ENCODE measurements at regions not wholly inside any gene's neighbourhood (a gene's known extent, or its start where the extent isn't known, plus 50 kb on each side); places are given as distances from the start of the nearest gene placed in this dataset.

GRCh38 chr3:94896994-94897393 lies 834.1 kb downstream of the NSUN3 start:
- TF ChIP-seq ZNF274 (IDR thresholded peaks at IDR 0.05; ENCODE audit: low read depth, low read length): no peak
- TF ChIP-seq SUZ12 (IDR thresholded peaks at IDR 0.05; ENCODE audit: extremely low read depth, insufficient read depth, insufficient read length): no peak
- TF ChIP-seq YY1 (IDR thresholded peaks at IDR 0.05; ENCODE audit: insufficient read depth, insufficient read length): no peak
- Histone ChIP-seq H3K36me3 (ENCODE audit: insufficient read depth, insufficient read length, low read length) (no peaks in the 10 kb centered on the region), H3K9ac (ENCODE audit: insufficient read length, low read depth) (no peak overlapping the region), H3K4me3 (ENCODE audit: insufficient read length, low read depth) (no peak overlapping the region), H3K4me1 (ENCODE audit: insufficient read depth, insufficient read length) (no peaks in the 10 kb centered on the region), H3K27me3 (ENCODE audit: insufficient read depth, insufficient read length) (no peaks in the 10 kb centered on the region), H3K9me3 (ENCODE audit: insufficient read depth, low read length) (no peaks in the 10 kb centered on the region)
- DNase-seq (ENCODE audit: low read depth, low spot score): no peak

GRCh38 chr3:94904156-94904674 lies 841.4 kb downstream of the NSUN3 start:
- Histone ChIP-seq H3K4me1 (ENCODE audit: insufficient read depth, insufficient read length) (no peaks in the 10 kb centered on the region), H3K36me3 (ENCODE audit: insufficient read depth, insufficient read length, low read length) (no peaks in the 10 kb centered on the region), H3K27me3 (ENCODE audit: insufficient read depth, insufficient read length) (no peaks in the 10 kb centered on the region), H3K4me3 (ENCODE audit: insufficient read length, low read depth) (no peak overlapping the region), H3K9ac (ENCODE audit: insufficient read length, low read depth) (no peak overlapping the region), H3K9me3 (ENCODE audit: insufficient read depth, low read length) (no peaks in the 10 kb centered on the region)
- DNase-seq (ENCODE audit: low read depth, low spot score): no peak
- TF ChIP-seq YY1 (IDR thresholded peaks at IDR 0.05; ENCODE audit: insufficient read depth, insufficient read length) (no peak), ZNF274 (IDR thresholded peaks at IDR 0.05; ENCODE audit: low read depth, low read length) (no peak), SUZ12 (IDR thresholded peaks at IDR 0.05; ENCODE audit: extremely low read depth, insufficient read depth, insufficient read length) (no peak)

GRCh38 chr3:94909726-94910125 lies 846.9 kb downstream of the NSUN3 start:
- Histone ChIP-seq H3K36me3 (ENCODE audit: insufficient read depth, insufficient read length, low read length) (no peaks in the 10 kb centered on the region), H3K4me3 (ENCODE audit: insufficient read length, low read depth) (no peak overlapping the region), H3K9me3 (ENCODE audit: insufficient read depth, low read length) (no peaks in the 10 kb centered on the region), H3K9ac (ENCODE audit: insufficient read length, low read depth) (no peak overlapping the region), H3K27me3 (ENCODE audit: insufficient read depth, insufficient read length) (no peaks in the 10 kb centered on the region), H3K4me1 (ENCODE audit: insufficient read depth, insufficient read length) (no peaks in the 10 kb centered on the region)
- TF ChIP-seq SUZ12 (IDR thresholded peaks at IDR 0.05; ENCODE audit: extremely low read depth, insufficient read depth, insufficient read length) (no peak), YY1 (IDR thresholded peaks at IDR 0.05; ENCODE audit: insufficient read depth, insufficient read length) (no peak), ZNF274 (IDR thresholded peaks at IDR 0.05; ENCODE audit: low read depth, low read length) (no peak)
- DNase-seq (ENCODE audit: low read depth, low spot score): no peak

- no peaks in the 10 kb centered on the region for H3K4me1 ChIP-seq (ENCODE audit: insufficient read depth, insufficient read length)
- no peaks in the 10 kb centered on the region for H3K9me3 ChIP-seq (ENCODE audit: insufficient read depth, low read length)
- no peak overlapping the region for H3K9ac ChIP-seq (ENCODE audit: insufficient read length, low read depth)
- no peaks in the 10 kb centered on the region for H3K27me3 ChIP-seq (ENCODE audit: insufficient read depth, insufficient read length)
- no peak for DNase-seq (ENCODE audit: low read depth, low spot score)
- no peaks in the 10 kb centered on the region for H3K36me3 ChIP-seq (ENCODE audit: insufficient read depth, insufficient read length, low read length)
- no peak overlapping the region for H3K4me3 ChIP-seq (ENCODE audit: insufficient read length, low read depth)
- TF ChIP-seq YY1 (IDR thresholded peaks at IDR 0.05; ENCODE audit: insufficient read depth, insufficient read length): no peak
- no peak for TF ChIP-seq SUZ12 (IDR thresholded peaks at IDR 0.05; ENCODE audit: extremely low read depth, insufficient read depth, insufficient read length)
These were observed 849.8 kb downstream of the NSUN3 start for GRCh38 chr3:94912656-94913055.

- TF ChIP-seq SUZ12 (IDR thresholded peaks at IDR 0.05; ENCODE audit: extremely low read depth, insufficient read depth, insufficient read length): no peak
- TF ChIP-seq ZNF274 (IDR thresholded peaks at IDR 0.05; ENCODE audit: low read depth, low read length): no peak
- H3K27me3 ChIP-seq (ENCODE audit: insufficient read depth, insufficient read length): no peaks in the 10 kb centered on the region
- H3K4me1 ChIP-seq (ENCODE audit: insufficient read depth, insufficient read length): no peaks in the 10 kb centered on the region
- no peak for DNase-seq (ENCODE audit: low read depth, low spot score)
- H3K9me3 ChIP-seq (ENCODE audit: insufficient read depth, low read length): no peaks in the 10 kb centered on the region
- H3K36me3 ChIP-seq (ENCODE audit: insufficient read depth, insufficient read length, low read length): no peaks in the 10 kb centered on the region
- H3K9ac ChIP-seq (ENCODE audit: insufficient read length, low read depth): no peak overlapping the region
- no peak overlapping the region for H3K4me3 ChIP-seq (ENCODE audit: insufficient read length, low read depth)
These were observed 864.3 kb downstream of the NSUN3 start for GRCh38 chr3:94927175-94927574.

GRCh38 chr3:94928921-94929320 lies 866.1 kb downstream of the NSUN3 start:
- TF ChIP-seq YY1 (IDR thresholded peaks at IDR 0.05; ENCODE audit: insufficient read depth, insufficient read length) (no peak), SUZ12 (IDR thresholded peaks at IDR 0.05; ENCODE audit: extremely low read depth, insufficient read depth, insufficient read length) (no peak), ZNF274 (IDR thresholded peaks at IDR 0.05; ENCODE audit: low read depth, low read length) (no peak)
- DNase-seq (ENCODE audit: low read depth, low spot score): no peak
- Histone ChIP-seq H3K9me3 (ENCODE audit: insufficient read depth, low read length) (no peaks in the 10 kb centered on the region), H3K27me3 (ENCODE audit: insufficient read depth, insufficient read length) (no peaks in the 10 kb centered on the region), H3K4me1 (ENCODE audit: insufficient read depth, insufficient read length) (no peaks in the 10 kb centered on the region), H3K9ac (ENCODE audit: insufficient read length, low read depth) (no peak overlapping the region), H3K4me3 (ENCODE audit: insufficient read length, low read depth) (no peak overlapping the region), H3K36me3 (ENCODE audit: insufficient read depth, insufficient read length, low read length) (no peaks in the 10 kb centered on the region)

GRCh38 chr3:94935738-94936580 lies 873.1 kb downstream of the NSUN3 start:
- TF ChIP-seq ZNF274 (IDR thresholded peaks at IDR 0.05; ENCODE audit: low read depth, low read length) (no peak), SUZ12 (IDR thresholded peaks at IDR 0.05; ENCODE audit: extremely low read depth, insufficient read depth, insufficient read length) (no peak), YY1 (IDR thresholded peaks at IDR 0.05; ENCODE audit: insufficient read depth, insufficient read length) (no peak)
- no peak overlapping the region for H3K9ac ChIP-seq (ENCODE audit: insufficient read length, low read depth)
- H3K9me3 ChIP-seq (ENCODE audit: insufficient read depth, low read length): no peaks in the 10 kb centered on the region; the same call in 1 of the 2 replicates
- H3K27me3 ChIP-seq (ENCODE audit: insufficient read depth, insufficient read length): no peaks in the 10 kb centered on the region
- no peak for DNase-seq (ENCODE audit: low read depth, low spot score)
- no peaks in the 10 kb centered on the region for H3K36me3 ChIP-seq (ENCODE audit: insufficient read depth, insufficient read length, low read length)
- no peak overlapping the region for H3K4me3 ChIP-seq (ENCODE audit: insufficient read length, low read depth)
- no peaks in the 10 kb centered on the region for H3K4me1 ChIP-seq (ENCODE audit: insufficient read depth, insufficient read length)
